ENCODE measurements at regions not wholly inside any gene's neighbourhood (a gene's known extent, or its start where the extent isn't known, plus 50 kb on each side); places are given as distances from the start of the nearest gene placed in this dataset.

DNA sequence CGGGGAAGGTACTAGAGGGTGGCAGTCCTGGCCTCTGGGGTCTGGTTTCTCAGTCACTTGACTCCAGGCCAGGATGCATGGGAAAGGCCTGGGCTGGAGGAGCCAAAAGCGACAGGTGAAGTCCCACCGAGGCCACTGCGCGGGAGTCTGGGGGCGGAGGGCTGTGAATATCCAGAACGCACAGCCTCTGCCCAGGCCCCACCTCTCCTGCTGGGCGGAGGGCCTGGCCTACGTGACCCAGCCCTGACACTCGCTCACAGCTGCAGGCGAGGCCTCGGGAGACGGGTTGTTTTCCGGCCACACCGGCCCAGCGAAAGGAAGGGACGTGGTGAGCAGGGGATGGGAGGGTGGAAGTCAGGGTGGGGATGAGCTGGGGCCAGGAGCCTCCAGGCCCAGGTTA is 91.2 kb downstream of the RFLNA start:
- TF ChIP-seq, protein P1, sequence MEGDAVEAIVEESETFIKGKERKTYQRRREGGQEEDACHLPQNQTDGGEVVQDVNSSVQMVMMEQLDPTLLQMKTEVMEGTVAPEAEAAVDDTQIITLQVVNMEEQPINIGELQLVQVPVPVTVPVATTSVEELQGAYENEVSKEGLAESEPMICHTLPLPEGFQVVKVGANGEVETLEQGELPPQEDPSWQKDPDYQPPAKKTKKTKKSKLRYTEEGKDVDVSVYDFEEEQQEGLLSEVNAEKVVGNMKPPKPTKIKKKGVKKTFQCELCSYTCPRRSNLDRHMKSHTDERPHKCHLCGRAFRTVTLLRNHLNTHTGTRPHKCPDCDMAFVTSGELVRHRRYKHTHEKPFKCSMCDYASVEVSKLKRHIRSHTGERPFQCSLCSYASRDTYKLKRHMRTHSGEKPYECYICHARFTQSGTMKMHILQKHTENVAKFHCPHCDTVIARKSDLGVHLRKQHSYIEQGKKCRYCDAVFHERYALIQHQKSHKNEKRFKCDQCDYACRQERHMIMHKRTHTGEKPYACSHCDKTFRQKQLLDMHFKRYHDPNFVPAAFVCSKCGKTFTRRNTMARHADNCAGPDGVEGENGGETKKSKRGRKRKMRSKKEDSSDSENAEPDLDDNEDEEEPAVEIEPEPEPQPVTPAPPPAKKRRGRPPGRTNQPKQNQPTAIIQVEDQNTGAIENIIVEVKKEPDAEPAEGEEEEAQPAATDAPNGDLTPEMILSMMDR (IDR thresholded peaks at IDR 0.05; ENCODE audit: low read depth, low read length, poor library complexity, severe bottlenecking): no peak
- no peak for TF ChIP-seq EZH2phosphoT487 (IDR thresholded peaks at IDR 0.05; ENCODE audit: borderline replicate concordance, low read length)
